RPMI7951 (cell line): ENCODE measurements at regions not wholly inside any gene's neighbourhood (a gene's known extent, or its start where the extent isn't known, plus 50 kb on each side); places are given as distances from the start of the nearest gene placed in this dataset.

Experiments
- DNase-seq: peaks from one replicate; pipeline ENCODE4 v3.0.0-alpha.2; 2012; ENCODE audit warnings: low read depth

DNA sequence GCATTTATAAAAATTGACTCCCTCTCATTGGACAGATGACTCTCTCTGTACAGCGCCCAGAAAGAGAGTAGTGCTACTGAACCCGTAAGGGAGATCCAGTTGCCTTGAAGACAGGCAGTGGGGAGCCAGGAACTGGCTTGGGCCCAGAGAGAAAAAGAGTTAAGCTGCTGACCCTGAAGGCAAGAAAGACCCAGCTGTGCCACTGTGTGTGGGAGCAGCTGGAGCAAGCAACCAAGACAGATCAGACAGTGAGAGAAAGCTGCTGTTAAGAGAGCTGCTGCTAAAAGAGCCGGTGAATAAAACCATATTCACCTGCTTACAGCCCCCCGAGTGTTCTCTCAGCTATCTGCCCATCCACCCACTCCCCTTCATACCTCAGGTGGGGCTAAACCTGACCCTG lies 149.7 kb upstream of the ADAMTS16 start:
- DNase-seq, result no peak

DNA sequence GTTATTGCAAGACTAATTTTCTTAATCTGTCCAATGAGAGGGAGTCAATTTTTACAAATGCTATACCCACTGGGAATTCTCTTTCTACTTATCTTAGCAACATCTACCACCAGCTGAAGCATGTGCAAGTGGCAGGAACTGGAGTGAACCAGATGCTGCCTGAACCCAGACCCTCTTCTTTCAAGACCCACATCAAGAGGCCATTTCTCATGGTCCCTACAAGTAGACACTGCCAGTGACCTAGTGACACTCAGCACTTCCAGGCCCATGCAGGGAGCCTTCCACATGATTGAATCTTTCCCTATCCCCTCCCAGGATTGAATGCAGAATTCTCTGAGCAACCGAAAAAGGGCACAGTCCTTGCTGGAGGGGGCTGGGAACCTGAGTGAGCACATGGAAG lies 148.2 kb upstream of the ADAMTS16 start:
- no peak for DNase-seq

DNA sequence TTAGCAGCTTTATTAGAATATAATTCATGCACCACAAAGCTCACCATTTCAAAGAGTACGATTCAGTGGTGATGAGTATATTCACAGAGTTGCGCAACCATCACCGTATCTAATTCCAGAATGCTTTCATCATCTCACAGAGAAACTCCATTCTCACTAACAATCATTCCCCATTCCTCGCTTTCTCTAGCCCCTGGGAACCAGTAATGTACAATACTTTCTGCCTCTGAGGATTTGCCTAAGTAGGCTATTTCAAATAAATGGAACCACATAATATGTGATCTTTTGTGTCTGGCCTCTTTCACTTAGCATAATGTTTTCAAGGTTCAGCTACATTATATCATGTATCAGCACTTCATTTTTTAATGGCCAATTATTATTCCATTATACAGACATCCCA lies 145.1 kb upstream of the ADAMTS16 start:
- peak; percentile 86 for DNase-seq

DNA sequence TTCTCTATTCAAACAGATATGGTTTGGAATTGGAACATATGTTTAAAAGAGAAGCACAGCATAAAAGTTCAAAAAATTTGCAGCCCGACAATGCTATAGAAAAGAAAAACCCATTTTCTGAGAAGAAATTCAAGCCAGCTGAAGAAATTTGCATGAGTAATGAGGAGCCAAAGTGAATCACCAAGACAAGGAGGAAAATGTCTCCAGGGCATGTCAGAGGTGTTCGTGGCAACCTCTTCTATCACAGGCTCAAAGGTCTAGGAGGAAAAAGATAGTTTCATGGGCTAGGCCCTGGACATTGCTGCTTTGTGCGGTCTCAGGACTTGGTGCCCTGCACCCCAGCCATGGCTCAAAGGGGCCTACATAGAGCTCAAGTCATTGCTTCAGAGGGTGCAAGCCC lies 134.8 kb upstream of the ADAMTS16 start:
- peak; percentile 78 for DNase-seq

DNA sequence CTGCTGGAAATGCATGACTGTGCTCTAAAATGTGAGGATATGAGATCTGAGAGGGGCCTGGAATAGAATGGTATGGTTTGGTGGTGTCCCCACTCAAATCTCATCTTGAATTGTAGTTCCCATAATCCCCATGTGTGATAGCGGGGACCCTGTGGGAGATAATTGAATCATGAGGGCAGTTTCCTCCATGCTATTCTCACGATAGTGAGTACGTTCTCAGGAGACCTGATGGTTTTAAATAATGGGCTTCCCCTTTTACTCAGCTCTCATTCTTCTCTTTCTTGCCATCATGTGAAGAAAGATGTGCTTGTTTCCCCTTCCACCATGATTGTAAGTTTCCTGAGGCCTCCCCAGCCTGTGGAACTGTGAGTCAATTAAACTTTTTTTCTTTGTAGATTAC lies 133.6 kb upstream of the ADAMTS16 start:
- DNase-seq, result no peak

DNA sequence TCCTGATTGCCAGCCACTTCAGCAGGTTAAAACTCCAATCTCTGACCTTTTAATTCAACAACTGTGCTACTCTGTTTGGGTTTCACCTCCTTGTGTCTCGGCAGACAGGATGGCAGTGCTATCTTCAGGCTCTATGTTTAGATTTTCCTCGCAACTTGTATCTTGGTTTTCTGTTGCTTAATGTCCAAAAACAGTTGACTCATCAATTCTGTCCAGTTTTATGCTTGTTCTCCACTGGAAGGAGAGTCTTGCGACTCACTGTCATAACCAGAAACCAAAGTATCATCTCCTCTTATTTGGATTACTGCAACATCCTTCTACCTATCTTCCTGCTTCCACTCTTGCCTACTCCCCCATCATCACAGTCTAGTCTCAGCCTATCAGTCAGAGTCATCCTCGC lies 130.9 kb upstream of the ADAMTS16 start:
- no peak for DNase-seq

DNA sequence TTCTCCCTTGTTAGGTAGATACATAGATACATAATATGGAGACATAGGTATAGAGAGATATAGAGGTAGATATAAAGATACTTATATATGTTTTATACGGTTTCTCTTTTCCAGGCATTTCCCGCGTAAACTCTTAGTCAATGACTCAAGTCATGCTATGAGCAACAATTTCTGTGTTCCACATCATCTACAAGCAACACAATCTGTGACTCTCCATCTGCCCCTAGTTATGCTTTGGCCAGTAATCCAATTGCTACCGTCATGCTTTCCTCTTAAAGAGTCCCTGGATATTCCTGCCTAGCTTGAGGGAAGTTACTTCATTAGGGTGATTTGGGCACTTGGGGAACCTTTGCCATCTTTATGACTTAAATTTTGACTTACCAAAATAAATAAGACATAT lies 129.0 kb upstream of the ADAMTS16 start:
- peak; percentile 46 for DNase-seq

DNA sequence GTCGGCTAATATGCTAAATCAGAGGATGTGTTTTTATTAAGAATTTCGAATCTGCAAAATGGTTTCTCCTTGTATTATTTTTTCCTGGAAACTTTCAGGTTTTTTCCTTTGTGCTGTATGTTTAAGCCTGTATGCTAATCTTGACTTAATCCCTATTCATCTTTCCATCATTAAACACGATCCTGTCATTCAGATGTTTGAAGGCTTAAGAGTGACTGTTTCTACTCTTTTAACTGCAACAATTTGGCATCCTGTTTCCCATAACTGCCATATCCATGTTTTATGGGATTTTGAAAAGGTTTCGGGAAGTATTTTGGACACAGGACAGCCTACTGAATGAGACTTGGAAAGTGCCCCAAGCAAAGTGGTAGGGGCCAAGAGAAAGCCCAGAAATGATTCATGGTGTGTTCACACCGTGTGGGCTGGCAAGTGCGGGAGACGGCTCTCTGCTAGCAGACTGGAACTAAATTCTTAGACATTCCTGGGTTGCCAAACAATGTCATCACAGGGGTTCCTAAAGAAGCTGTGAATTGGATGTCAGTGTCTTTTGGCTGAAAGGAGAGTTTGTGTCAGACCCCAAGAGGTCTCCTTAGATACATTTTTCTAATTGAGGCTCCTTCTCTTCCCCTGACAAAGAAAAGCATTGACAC lies 125.4 kb upstream of the ADAMTS16 start:
- DNase-seq, result peak; percentile 96

DNA sequence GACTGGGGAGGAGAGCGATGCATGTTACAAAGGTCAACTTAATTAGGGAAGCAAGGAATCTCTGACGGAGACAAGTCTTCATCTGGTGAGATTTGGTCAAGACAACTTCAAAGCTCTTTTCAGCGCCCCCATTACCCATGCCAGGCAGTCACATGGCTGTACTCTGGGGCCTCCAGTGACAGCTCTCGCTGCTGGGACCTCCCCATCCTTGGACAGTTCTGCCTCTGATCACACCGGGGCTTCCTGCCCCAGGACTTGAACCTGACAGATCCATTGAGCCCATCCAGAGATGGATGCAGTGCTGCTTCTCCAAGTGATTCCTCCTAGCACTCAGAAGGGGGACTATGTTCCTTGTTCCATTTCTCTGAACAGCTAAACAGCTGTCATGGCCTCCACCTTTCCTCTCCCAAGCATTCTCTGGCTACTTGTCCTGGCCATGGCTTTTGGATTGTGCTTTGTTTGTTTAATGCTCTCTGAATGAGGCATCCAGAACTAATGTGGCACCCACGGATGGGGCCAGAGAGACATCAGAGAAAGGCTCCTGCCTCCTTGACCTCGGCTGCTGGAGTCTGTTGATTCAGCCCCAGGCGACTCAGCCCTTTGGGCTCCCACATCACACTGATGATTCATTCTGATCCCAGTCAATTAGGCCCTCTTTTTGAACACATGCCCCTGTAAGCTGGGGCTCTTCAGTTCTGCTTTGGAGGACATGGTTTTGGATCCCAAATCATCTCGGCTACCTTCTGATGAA lies 122.1 kb upstream of the ADAMTS16 start:
- DNase-seq, result peak; percentile 98

DNA sequence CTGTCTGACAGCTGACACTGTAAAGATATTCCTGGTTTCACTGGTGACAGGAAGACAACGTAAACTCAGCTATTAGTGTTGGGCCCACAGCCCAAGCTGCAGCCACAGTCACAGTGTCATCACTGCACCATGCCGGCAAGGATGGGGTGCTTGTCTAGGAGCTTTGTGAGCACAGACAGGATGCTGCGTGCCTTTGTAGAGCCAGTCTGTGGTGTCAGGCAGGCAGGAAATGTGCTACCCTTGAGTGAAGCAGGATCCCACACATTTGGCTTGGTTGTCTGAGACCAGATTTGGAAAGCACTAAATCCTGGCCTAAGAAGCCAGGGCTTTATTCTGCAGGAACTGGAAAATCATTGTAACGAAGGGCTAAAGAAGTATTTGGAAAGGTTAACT lies 121.6 kb upstream of the ADAMTS16 start:
- DNase-seq, result peak; percentile 92

DNA sequence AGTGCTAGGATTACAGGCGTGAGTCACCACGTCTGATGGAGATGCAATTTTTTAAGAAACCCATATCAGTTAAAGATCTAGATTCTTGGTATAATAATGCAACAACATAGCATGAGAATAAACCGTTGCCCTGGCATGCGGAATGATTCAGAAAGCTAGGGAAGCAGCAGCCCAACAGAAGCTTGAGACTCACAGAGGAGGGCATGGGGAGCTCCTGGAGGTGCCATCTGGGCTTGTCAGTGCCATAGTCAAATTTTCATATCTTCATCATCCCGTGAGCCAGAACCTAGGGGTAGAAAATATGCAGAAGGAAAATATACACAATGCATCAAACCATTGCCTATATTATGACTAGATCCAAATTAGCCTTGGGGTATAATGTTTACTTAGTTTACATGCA lies 118.7 kb upstream of the ADAMTS16 start:
- no peak for DNase-seq

DNA sequence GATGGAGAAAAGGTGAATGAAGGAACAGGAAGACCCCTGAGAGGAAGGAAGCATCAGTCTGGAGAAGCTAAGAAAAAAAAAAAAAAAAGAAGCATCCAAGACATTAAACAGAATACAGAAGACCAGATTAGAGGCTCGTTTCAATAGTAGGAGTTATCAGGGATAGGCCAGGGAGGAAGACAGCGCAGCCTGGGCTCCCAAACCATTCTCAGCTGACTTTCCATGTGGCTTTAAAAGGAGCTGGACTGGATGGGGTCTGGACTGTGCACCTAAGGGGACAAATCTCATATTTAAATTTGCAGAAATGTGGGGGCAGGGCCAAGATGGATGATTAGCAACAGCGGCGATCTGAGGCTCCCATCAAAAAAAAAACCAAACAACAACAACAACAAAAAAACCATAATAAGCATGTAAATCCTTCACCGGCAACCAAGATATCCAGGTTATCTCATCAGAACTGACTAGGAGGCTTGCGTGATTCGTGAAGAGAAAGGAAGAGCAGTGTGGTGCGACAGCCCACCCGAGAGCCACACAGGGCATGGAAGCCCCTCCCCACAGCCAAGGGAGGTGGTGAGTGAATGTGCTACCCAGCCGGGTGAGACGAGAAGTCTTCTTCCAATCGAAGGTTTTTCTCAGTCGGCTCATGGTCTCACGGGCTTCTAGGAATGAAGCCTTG lies 114.9 kb upstream of the ADAMTS16 start:
- no peak for DNase-seq

DNA sequence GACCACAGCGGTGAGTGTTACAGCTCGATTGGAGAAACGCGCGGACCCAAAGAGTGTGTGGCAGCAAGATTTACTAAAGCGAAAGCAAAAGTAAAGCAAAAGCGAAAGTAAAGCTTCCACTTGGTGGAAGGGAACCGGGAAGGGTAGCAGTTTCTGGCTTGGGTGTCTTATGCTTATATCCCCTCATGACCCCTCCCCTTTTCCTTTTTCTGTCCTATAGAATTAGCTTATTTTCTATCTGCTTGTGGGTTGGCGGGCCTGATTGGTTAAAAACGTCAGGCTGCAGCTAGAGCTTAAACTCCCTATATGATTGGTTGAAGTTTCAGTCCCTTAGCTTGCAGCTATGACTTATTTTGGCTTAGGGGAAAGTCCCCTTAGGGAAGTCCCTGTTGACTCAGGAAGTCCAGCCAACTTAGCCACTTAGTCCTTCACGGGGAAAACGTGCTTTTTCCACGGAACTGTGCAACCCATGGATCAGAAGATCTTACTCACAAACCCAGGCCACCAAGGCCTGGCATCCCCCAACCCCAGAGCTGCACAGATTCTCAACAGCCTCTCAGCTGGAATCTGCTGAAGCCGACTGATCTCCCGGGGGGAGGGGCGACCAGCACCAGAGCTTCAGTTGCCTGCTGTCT lies 114.2 kb upstream of the ADAMTS16 start:
- peak; percentile 92 for DNase-seq

DNA sequence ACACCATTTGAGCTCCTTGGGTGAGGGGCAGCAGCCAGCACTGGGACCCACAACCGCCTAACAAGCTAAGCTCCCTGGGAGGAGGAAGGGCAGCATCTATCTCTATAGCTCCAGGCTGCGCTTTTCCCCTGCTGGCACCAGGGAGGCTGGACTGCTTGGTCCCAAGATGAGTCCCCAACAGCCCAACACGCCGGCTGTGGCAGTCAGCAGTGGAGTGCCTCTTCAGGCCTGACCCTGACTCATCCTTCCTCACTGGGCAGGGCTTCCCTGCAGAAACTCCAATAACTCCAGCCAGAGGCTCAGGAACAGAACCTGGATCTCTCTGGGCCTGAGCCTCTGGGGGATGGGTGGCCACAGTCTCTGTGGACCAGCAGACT lies 113.7 kb upstream of the ADAMTS16 start:
- peak; percentile 67 for DNase-seq

DNA sequence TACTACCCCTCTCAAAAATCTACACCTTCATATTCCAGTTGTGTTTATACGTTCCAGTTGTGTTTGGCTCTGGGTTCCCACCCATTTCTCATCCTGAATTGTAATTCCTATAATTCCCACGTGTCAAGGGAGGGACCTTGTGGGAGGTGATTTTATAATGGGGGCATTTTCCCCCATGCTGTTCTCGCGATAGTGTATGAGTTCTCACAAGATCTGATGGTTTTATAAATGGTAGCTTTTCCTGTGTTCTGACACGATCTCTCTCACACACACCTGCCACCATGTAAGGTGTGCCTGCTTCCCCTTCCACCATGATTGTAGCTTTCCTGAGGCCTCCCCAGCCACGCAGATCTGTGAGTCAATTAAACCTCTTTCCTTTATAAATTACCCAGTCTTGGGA lies 108.5 kb upstream of the ADAMTS16 start:
- DNase-seq, result no peak

DNA sequence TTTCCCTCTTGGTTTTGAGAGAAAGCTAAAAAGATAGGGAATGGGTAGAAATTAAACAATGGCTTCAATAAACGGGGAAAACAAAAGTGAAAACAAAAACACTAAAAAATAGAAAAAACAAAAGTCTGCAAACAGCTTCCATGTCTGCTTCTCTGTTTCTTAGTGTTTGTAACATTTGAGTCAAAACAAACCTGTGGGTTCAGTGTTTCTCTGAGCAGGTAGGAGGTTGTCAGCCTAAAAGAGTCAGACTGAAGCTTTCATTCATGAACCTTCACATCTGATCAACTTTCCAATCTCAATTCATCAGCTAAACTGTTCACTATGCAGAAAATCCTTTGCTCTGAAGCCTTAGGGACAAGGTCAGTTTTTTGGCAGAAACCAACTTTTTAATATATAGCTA lies 102.5 kb upstream of the ADAMTS16 start:
- DNase-seq, result no peak

DNA sequence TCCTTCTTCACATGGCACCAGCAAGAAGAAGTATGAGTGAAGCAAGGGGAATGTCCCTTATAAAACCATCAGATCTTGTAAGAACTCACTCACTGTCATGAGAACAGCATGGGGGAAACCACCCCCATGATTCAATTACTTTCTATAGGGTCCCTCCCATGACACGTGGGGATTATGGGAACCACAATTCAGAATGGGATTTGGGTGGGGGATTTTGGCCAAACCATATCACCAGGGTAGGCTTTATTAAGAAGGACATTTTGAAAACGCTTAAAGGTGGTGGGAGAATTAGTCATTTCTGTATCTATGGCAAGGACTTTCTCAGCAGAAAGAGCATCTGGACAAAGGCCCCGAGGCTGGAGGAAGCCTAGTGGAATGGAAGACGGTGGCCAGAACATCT lies 100.2 kb upstream of the ADAMTS16 start:
- DNase-seq, result no peak

DNA sequence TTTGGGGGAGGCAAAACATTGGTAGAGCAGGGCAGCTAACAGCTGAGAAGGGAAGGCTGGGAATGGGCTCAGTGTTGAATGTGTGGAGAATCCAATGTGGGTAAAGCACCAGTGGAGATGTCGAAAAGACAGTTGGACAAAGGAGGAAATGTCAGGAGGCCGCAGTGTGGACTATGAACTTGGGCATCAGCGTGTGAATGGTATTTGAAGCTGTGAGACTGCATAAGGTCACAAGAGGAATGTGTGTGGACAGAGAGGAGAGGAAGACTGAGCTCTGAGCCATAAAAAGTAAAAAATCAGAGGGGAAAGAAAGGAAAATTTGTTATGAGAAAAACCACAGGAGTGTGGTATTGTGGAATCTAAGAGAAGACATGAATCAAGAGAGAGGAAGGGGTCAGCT lies 99.4 kb upstream of the ADAMTS16 start:
- no peak for DNase-seq

DNA sequence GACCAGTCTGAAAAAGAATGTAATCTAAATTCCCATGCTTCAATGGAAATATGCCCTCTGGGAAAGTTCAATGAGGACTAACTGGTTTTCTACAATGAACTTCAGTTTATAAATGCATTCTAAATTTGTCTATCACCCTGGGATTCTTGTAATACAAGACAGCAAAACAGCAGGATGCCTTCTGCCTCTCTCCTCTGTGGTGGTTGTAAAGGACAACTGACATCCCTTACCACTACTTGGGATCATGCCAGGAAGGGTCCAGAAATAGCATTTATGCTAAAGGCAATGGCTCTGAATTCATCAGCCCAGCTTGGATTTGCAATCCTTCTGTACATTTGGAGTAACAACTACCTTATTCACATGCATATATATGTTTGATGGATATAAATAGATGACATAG lies 97.3 kb upstream of the ADAMTS16 start:
- DNase-seq, result peak; percentile 15

DNA sequence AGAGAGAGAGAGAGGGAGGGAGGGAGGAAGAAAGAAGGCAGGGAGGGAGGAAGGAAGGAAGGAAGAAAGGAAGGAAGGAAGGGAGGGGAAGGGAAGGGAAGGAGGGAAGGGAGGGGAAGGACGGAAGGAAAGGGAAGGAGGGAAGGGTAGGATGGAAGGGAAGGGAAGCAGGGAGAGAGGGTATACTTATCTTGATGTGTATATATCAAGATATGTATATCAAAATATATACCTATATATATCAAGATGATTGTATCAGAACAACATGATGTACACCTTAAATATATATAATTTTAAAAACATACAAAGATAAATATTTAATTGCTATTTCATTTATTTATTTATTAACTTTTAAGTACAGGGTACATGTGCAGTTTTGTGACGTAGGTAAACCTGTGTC lies 96.8 kb upstream of the ADAMTS16 start:
- no peak for DNase-seq

DNA sequence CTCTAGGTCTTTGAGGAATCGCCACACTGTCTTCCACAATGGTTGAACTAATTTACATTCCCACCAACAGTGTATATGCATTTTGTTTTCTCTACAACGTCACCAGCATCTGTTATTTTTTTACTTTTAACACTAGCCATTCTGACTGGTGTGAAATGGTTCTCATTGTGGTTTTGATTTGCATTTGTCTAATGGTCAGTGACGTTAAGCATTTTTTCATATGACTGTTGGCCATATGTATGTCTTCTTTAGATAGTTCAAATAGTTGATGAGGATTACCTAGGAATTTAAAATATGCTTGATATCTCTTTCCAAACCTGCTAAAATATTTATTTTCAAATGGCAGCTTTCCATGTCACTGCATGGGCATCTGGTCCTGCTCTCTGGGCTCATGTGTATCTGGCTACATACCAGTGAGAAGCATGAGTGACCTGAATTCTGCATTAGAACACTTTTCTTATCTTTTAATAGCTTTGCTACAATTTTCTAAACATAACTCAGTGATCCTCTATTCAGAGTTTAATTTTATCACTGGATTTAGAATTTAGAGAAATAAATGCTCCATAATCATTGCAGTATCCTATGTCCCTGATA lies 95.8 kb upstream of the ADAMTS16 start:
- DNase-seq, result no peak
